GM12872 (cell line): ENCODE measurements at regions not wholly inside any gene's neighbourhood (a gene's known extent, or its start where the extent isn't known, plus 50 kb on each side); places are given as distances from the start of the nearest gene placed in this dataset.

Experiments used
- CTCF ChIP-seq: IDR thresholded peaks from 3 replicates; pipeline ENCODE4 v1.5.1; 2011; ENCODE audit warnings: low read depth, mild to moderate bottlenecking, low read length, moderate library complexity; ENCODE audit not compliant: insufficient read depth

- TF ChIP-seq CTCF = no peak
Observed at GRCh38 chr3:72444656-72445223, 403.5 kb downstream of the SHQ1 start.

GRCh38 chr3:72442759-72443158 is 405.5 kb downstream of the SHQ1 start:
- no peak for TF ChIP-seq CTCF

GRCh38 chr3:72441284-72441994 is 406.8 kb downstream of the SHQ1 start:
- no peak for TF ChIP-seq CTCF

GRCh38 chr3:72440491-72440890 is 407.8 kb downstream of the SHQ1 start:
- no peak for TF ChIP-seq CTCF

- TF ChIP-seq CTCF = no peak
Observed at GRCh38 chr3:72439321-72440183, 408.7 kb downstream of the SHQ1 start.

- TF ChIP-seq CTCF = no peak
Observed at GRCh38 chr3:72437661-72438406, 410.4 kb downstream of the SHQ1 start.
